H9 (cell line): ENCODE measurements at regions not wholly inside any gene's neighbourhood (a gene's known extent, or its start where the extent isn't known, plus 50 kb on each side); places are given as distances from the start of the nearest gene placed in this dataset.

Experiments used
- DNase-seq: peaks from one replicate; pipeline ENCODE4 v3.0.0-alpha.2; 2017
- H2AFZ ChIP-seq: one replicate; pipeline ENCODE4 v1.6.1; 2013; ENCODE audit warnings: mild to moderate bottlenecking, low read length, control low read depth, moderate library complexity
- H2AK5ac ChIP-seq: 2 replicates; pipeline ENCODE4 v1.6.1; 2013; ENCODE audit warnings: low read length, control low read depth, mixed read lengths; ENCODE audit not compliant: insufficient read length
- H2BK120ac ChIP-seq: one replicate; pipeline ENCODE4 v1.6.1; 2013; ENCODE audit warnings: low read depth, mild to moderate bottlenecking, low read length, control low read depth, inconsistent platforms; ENCODE audit not compliant: poor library complexity, severe bottlenecking
- H2BK12ac ChIP-seq: 2 replicates; pipeline ENCODE4 v1.6.1; 2013; ENCODE audit warnings: low read length, control low read depth, mixed read lengths, low read depth; ENCODE audit not compliant: insufficient read length
- H2BK15ac ChIP-seq: 2 replicates; pipeline ENCODE4 v1.6.1; 2013; ENCODE audit warnings: low read depth, low read length, control low read depth
- H2BK20ac ChIP-seq: one replicate; pipeline ENCODE4 v1.6.1; 2013; ENCODE audit warnings: low read depth, mild to moderate bottlenecking, low read length, control low read depth, inconsistent platforms; ENCODE audit not compliant: poor library complexity, severe bottlenecking
- H2BK5ac ChIP-seq: 2 replicates; pipeline ENCODE4 v1.6.1; 2013; ENCODE audit warnings: low read length, control low read depth, mixed read lengths; ENCODE audit not compliant: insufficient read length
- H3K14ac ChIP-seq: 2 replicates; pipeline ENCODE4 v1.6.1; 2013; ENCODE audit warnings: low read length, control low read depth; ENCODE audit not compliant: insufficient read depth
- H3K18ac ChIP-seq: 2 replicates; pipeline ENCODE4 v1.6.1; 2013; ENCODE audit warnings: low read depth, mild to moderate bottlenecking, mixed read lengths, low read length, control low read depth; ENCODE audit not compliant: insufficient read length
- H3K23ac ChIP-seq: 2 replicates; pipeline ENCODE4 v1.6.1; 2013; ENCODE audit warnings: low read length, control low read depth, mixed read lengths, low read depth; ENCODE audit not compliant: insufficient read length
- H3K23me2 ChIP-seq: 2 replicates; pipeline ENCODE4 v1.6.1; 2013; ENCODE audit warnings: low read depth, mild to moderate bottlenecking, mixed read lengths, low read length, control low read depth; ENCODE audit not compliant: insufficient read length, poor library complexity, severe bottlenecking
- H3K27ac ChIP-seq: 2 replicates; pipeline ENCODE4 v1.5.1; 2013; ENCODE audit warnings: low read length, control low read depth, mixed read lengths, low read depth; ENCODE audit not compliant: insufficient read length
- H3K27me3 ChIP-seq: 2 replicates; pipeline ENCODE4 v1.6.1; 2013; ENCODE audit warnings: low read length, control low read depth, inconsistent platforms; ENCODE audit not compliant: insufficient read depth
- H3K4ac ChIP-seq: 2 replicates; pipeline ENCODE4 v1.6.1; 2013; ENCODE audit warnings: low read depth, mild to moderate bottlenecking, control low read depth, inconsistent platforms, low read length, moderate library complexity
- H3K4me1 ChIP-seq: 2 replicates; pipeline ENCODE4 v1.6.1; 2013; ENCODE audit warnings: low read length, control low read depth, inconsistent platforms; ENCODE audit not compliant: insufficient read depth
- H3K4me2 ChIP-seq: 2 replicates; pipeline ENCODE4 v1.6.1; 2013; ENCODE audit warnings: low read length, control low read depth, mixed read lengths; ENCODE audit not compliant: insufficient read length, insufficient read depth
- H3K56ac ChIP-seq: 2 replicates; pipeline ENCODE4 v1.6.1; 2013; ENCODE audit warnings: low read depth, mild to moderate bottlenecking, mixed read lengths, low read length, control low read depth; ENCODE audit not compliant: insufficient read length
- H3K79me1 ChIP-seq: 2 replicates; pipeline ENCODE4 v1.6.1; 2013; ENCODE audit warnings: low read depth, mild to moderate bottlenecking, moderate library complexity, low read length, control low read depth, inconsistent platforms; ENCODE audit not compliant: insufficient read depth, poor library complexity, severe bottlenecking
- H3K79me2 ChIP-seq: 2 replicates; pipeline ENCODE4 v1.6.1; 2013; ENCODE audit warnings: low read length, control low read depth, inconsistent platforms; ENCODE audit not compliant: insufficient read depth
- H3K9ac ChIP-seq: 2 replicates; pipeline ENCODE4 v1.6.1; 2013; ENCODE audit warnings: low read length, control low read depth, mixed read lengths; ENCODE audit not compliant: insufficient read length; ENCODE audit errors: extremely low read depth
- H3K9me3 ChIP-seq: one replicate; pipeline ENCODE4 v1.6.1; 2013; ENCODE audit warnings: low read depth, low read length, inconsistent platforms; ENCODE audit not compliant: control insufficient read depth
- H3T11ph ChIP-seq: one replicate; pipeline ENCODE4 v1.6.1; 2013; ENCODE audit warnings: mild to moderate bottlenecking, low read length, control low read depth, inconsistent platforms
- H4K20me1 ChIP-seq: one replicate; pipeline ENCODE4 v1.6.1; 2013; ENCODE audit not compliant: control insufficient read depth, insufficient read length, insufficient read depth
- H4K5ac ChIP-seq: 2 replicates; pipeline ENCODE4 v1.6.1; 2013; ENCODE audit warnings: low read depth, mild to moderate bottlenecking, mixed read lengths, low read length, control low read depth; ENCODE audit not compliant: insufficient read length
- H4K8ac ChIP-seq: replicated peaks from 2 replicates; pipeline ENCODE4 v1.6.1; 2013; ENCODE audit warnings: low read length, control low read depth, mixed read lengths, low read depth; ENCODE audit not compliant: insufficient read length
- H4K91ac ChIP-seq: 2 replicates; pipeline ENCODE4 v1.6.1; 2013; ENCODE audit warnings: low read depth, mild to moderate bottlenecking, moderate library complexity, mixed read lengths, low read length, control low read depth; ENCODE audit not compliant: insufficient read length
- H3K27ac Mint-ChIP-seq, 3 experiments: 2 replicates in 2 of 3; 3 replicates in 1 of 3; pipeline ENCODE4 v1.8.0; 2020 to 2021; ENCODE audit warnings: mixed read lengths in 3 of 3, mild to moderate bottlenecking in 1 of 3, moderate library complexity in 1 of 3
- H3K27me3 Mint-ChIP-seq: 2 replicates; pipeline ENCODE4 v1.8.0; 2021; ENCODE audit warnings: low read depth, mild to moderate bottlenecking, moderate library complexity, mixed read lengths
- H3K36me3 Mint-ChIP-seq, 3 experiments: 2 replicates in 2 of 3; 3 replicates in 1 of 3; pipeline ENCODE4 v1.8.0; 2020 to 2021; ENCODE audit warnings: low read depth in 3 of 3, mixed read lengths in 3 of 3; ENCODE audit not compliant: insufficient read depth in 1 of 3
- H3K4me1 Mint-ChIP-seq, 2 experiments: 2 replicates each; pipeline ENCODE4 v1.8.0; 2020; ENCODE audit warnings: mixed read lengths in 2 of 2
- H3K4me3 Mint-ChIP-seq, 2 experiments: 2 replicates in 1 of 2; 3 replicates in 1 of 2; pipeline ENCODE4 v1.8.0; 2020 to 2021; ENCODE audit warnings: mild to moderate bottlenecking in 2 of 2, mixed read lengths in 2 of 2, moderate library complexity in 1 of 2
- H3K9me3 Mint-ChIP-seq, 2 experiments: 2 replicates in 1 of 2; 3 replicates in 1 of 2; pipeline ENCODE4 v1.8.0; 2020; ENCODE audit warnings: mild to moderate bottlenecking in 2 of 2, mixed read lengths in 2 of 2, moderate library complexity in 1 of 2
- CTCF ChIP-seq: fragments of 200-600 bp; sonication (generic); conservative IDR thresholded peaks from 3 replicates; pipeline ENCODE4 v1.8.0; 2021; ENCODE audit warnings: antibody characterized with exemption, mild to moderate bottlenecking
- WGBS: extraction: QIAGEN DNeasy Blood & Tissue Kit; methylation state at CpG from one replicate; pipeline ENCODE4 v1.1.7; 2013; ENCODE audit warnings: missing lambda C conversion rate, low lambda C conversion rate, mixed read lengths; ENCODE audit not compliant: insufficient read length; ENCODE audit errors: extremely low coverage; 5-methylcytosine and 5-hydroxymethylcytosine counted together

GRCh38 chr2:65919550-65920188 is 487.3 kb upstream of the SPRED2 start:
- no peak overlapping the region for H3K18ac ChIP-seq
- H3T11ph ChIP-seq, result no peak overlapping the region
- H3K9ac ChIP-seq, result no peak overlapping the region
- H2BK120ac ChIP-seq, result no peak overlapping the region
- WGBS, result no CpG with 5 or more reads among the region's 7 CpGs
- no peak overlapping the region for H4K5ac ChIP-seq
- H3K36me3 Mint-ChIP-seq, result no peaks in the 10 kb centered on the region
- H2BK15ac ChIP-seq, result no peak overlapping the region
- H3K4me3 Mint-ChIP-seq, result no peak overlapping the region
- no peaks in the 10 kb centered on the region for H3K27me3 ChIP-seq
- H2BK20ac ChIP-seq, result no peak overlapping the region
- H4K20me1 ChIP-seq, result no peaks in the 10 kb centered on the region
- no peaks in the 10 kb centered on the region for H3K9me3 ChIP-seq
- no peaks in the 10 kb centered on the region for H3K4me1 ChIP-seq
- no peaks in the 10 kb centered on the region for H3K23me2 ChIP-seq
- H4K91ac ChIP-seq, result no peak overlapping the region
- no peaks in the 10 kb centered on the region for H3K9me3 Mint-ChIP-seq
- no peak for DNase-seq
- H2BK12ac ChIP-seq, result no peak overlapping the region
- H3K79me1 ChIP-seq, result no peaks in the 10 kb centered on the region
- no peak overlapping the region for H3K4me2 ChIP-seq
- no peak overlapping the region for H3K14ac ChIP-seq
- no peak overlapping the region for H3K27ac ChIP-seq
- no peak overlapping the region for H3K23ac ChIP-seq
- no peak; the same call in 2 of the 3 replicates for TF ChIP-seq CTCF
- no peak overlapping the region for H2AFZ ChIP-seq
- H3K27me3 Mint-ChIP-seq, result no peaks in the 10 kb centered on the region; the same call in 1 of the 2 replicates
- H3K56ac ChIP-seq, result no peak overlapping the region
- H2AK5ac ChIP-seq, result no peak overlapping the region
- H3K79me2 ChIP-seq, result no peaks in the 10 kb centered on the region
- peaks cover under 1 to 3% of the 10 kb centered on the region in 2 experiments; a peak in 3 of 4 replicates for H3K4me1 Mint-ChIP-seq
- H2BK5ac ChIP-seq, result no peak overlapping the region
- H3K27ac Mint-ChIP-seq, result no peak overlapping the region
- no peak overlapping the region for H4K8ac ChIP-seq
- no peak overlapping the region for H3K4ac ChIP-seq
